ENCODE measurements at regions not wholly inside any gene's neighbourhood (a gene's known extent, or its start where the extent isn't known, plus 50 kb on each side); places are given as distances from the start of the nearest gene placed in this dataset.
"Not testable (repeated sequence)": the region's sequence is repeated elsewhere in the genome, so short reads cannot be mapped to it uniquely, and the experiment has no call there.

GRCh38 chr7:153392726-153393125 is 633.2 kb downstream of the ACTR3B start:
- DNase-seq = no peak

GRCh38 chr7:153393666-153394065 is 634.1 kb downstream of the ACTR3B start:
- no peak for DNase-seq

- DNase-seq = no peak
These were observed 636.9 kb downstream of the ACTR3B start for GRCh38 chr7:153396475-153396874.

GRCh38 chr7:153397459-153397858 is 637.9 kb downstream of the ACTR3B start:
- no peak for DNase-seq

DNA sequence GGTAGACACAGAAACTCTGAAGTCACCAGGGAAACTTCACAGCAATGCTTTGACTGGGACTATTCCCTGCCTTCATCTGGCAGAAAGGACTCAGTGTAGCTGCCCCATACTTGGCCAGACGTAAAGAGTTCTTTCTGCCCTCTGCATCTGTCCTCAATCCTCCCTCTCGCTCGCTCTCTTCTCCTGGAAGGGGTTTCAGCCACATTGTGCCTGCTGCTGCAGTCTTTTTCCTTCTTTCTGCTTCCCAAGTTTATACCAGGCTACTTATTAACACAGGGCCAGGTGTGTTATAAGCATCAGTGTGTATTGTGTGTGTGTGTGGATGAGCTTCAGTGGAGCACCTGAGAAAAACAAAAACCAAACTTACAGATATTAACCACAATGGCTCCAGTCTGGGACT is 638.4 kb downstream of the ACTR3B start:
- DNase-seq = no peak

GRCh38 chr7:153398370-153398769 is 638.8 kb downstream of the ACTR3B start:
- no peak for DNase-seq

DNA sequence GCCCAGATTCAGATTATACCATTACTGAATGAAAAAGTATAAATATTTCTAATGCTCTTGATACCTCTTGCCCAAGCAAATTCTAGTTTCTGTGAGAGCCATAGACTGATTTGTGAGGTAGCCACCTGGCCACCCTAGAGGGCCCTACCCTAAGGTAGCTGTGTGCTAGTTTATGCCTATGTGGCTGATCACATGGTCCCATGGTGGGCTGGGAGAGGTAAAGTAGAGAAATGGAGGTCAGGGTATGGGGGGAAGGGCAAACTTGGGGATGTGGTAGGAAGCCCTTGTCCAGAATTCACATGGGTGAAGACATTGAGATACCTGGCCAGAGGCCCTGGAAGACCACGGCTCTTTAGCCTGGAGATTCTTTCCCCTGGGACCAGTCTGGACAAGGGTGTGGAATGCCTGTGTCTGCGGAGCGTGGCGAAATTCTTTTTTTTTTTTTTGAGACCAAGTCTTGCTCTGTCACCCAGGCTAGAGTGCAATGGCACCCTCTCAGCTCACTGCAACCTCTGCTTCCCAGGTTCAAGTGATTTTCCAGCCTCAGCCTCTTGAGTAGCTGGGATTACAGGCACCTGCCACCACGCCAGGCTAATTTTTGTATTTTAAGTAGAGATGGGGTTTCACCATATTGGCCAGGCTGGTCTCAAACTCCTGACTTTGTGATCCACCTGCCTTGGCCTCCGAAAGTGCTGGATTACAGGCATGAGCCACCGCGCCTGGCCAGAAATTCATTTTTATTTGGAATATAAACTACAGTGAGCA is 639.4 kb downstream of the ACTR3B start:
- DNase-seq = no peak

DNA sequence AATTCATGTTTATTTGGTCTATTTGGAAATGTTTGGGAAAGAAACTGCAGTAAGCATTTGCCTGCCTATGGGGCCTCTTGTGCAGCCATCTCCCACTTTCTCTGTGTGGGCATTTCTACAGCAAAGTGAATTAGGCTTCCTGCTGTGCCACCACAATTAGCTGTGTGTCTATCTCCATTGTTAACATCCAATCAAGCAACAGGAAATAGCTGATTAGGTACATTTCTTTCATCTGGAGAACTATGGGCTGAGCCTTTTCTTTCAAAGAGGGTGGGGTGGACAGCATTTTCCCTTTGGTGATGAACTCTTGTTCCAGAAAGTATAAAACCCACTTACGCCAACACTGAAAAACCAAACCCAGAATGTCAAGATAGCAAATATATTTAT is 640.0 kb downstream of the ACTR3B start:
- DNase-seq = no peak

DNA sequence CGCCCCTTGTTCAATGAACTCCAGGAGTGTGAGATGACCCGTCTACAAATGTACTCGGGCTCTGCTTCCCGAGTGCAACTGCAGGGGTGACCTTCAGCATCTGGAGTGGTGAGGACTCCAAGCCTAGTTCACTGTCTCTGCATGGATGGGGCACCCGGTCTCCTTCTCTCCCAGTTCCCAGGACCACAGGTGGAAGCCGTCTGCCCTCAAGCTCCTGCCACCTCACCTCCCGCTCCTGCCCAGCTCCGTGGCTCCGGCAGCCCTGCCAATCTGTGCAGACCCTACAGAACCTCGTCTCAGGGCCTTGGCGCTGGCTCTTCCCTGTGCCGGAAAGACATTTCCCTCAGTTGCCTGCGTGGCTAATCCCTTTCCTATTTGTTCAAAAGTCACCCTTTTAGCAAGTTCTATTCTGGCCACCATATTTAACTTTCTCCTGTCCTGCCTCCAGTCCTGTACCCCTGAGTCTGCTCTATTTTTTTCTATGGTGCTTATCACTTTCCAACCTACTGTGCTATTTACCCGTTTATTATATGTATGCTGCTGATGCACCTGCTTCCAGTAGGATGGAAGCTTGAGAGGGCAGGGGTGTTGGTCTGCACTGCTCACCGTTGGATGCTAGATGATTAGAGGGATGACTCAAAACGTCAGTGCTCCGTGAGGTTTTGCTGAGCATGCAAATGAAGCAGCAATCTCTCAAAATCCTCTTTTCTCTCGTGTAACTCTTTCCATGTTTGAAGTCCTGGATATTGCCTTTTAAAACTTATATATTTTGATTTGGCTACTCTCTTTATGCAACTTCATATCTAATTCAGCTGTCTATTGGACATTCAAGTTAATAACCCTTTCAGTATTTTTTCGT is 641.4 kb downstream of the ACTR3B start:
- DNase-seq = no peak

DNA sequence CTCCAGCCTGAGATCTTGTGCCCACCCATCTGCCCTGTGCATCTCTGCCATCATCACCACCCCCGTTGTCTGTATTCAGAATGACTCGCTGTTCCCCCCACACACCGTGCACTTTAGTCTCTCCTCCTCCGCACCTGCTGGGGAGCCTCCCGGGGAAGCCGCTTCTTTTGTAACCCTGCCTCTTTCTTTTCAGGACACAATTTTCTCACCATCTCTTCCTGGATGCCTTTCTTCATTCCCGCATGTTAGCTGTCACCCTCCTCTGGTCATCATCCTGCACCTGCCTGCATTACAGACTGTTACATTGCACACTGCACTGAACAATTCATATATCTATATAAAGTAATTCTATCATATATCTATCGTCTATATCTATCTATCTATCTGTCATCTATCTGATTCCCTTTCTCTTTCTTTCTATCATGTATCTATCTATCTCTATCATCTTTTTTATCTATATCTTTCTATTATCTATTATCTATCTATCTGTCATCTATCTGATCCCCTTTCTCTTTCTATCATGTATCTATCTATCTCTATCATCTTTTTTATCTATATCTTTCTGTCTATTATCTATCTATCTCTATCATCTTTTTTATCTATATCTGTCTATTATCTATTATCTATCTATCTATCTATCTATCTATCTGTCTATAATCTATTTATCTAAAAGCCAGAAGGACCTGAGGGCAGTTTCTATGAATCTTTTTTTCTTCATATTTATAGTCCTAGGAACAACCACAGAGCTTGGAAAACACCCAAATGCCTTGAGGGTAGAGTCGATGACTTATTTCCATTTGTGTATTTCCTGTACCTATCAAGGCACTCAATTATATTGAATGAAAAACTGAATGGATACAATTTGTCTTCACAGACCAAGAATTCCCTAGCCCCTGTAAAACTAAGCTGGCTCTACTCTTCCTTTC is 642.5 kb downstream of the ACTR3B start:
- no peak for DNase-seq

GRCh38 chr7:153402721-153403541 is 643.4 kb downstream of the ACTR3B start:
- DNase-seq = no peak

GRCh38 chr7:153404124-153404523 is 644.6 kb downstream of the ACTR3B start:
- no peak for DNase-seq

DNA sequence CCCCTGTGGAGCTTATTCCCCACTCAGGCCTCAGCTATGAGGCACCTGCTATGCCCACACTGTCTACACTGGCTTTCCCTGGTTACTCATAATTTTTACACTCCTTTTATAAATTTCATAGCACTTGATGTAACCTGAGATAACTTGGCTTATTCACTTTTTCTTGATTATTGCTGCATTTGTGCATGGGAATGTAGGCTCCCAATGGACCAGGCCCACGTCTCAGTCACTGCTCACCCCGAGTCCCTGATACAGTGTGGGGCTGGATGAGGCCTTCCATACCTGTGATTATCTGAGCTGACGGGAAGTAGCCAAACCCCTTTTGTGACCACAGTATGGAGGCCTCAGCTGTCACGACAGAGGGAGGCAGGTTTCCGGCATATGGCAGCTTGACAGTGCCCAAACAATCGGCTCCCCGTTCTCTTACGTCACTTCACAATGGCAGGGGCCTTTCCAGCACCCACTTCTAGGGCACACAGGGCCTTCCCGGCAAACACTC is 645.3 kb downstream of the ACTR3B start:
- no peak for DNase-seq

- DNase-seq = no peak
These were observed 646.3 kb upstream of the DPP6 start for GRCh38 chr7:153405704-153406485.

GRCh38 chr7:153406486-153406872 is 645.7 kb upstream of the DPP6 start:
- DNase-seq = no peak

GRCh38 chr7:153407291-153408046 is 644.7 kb upstream of the DPP6 start:
- DNase-seq = no peak

- no peak for DNase-seq
These were observed 643.5 kb upstream of the DPP6 start for GRCh38 chr7:153408360-153409335.

GRCh38 chr7:153409567-153410342 is 642.4 kb upstream of the DPP6 start:
- DNase-seq = not testable (repeated sequence)
